Thymus (tissue), 11 donors: ENCODE measurements at regions not wholly inside any gene's neighbourhood (a gene's known extent, or its start where the extent isn't known, plus 50 kb on each side); places are given as distances from the start of the nearest gene placed in this dataset.
A peak's percentile ranks its signal among the peaks of the same experiment; 100 is the strongest.

Experiments
- DNase-seq, 9 donors: peaks; one replicate each; pipeline ENCODE4 v3.0.0-alpha.2; 2013; ENCODE audit warnings: low spot score in 9 of 9, low read depth in 6 of 9, missing footprints in 1 of 9
- H3K27ac ChIP-seq, 2 donors: one replicate each; pipeline ENCODE4 v1.5.1; 2013; ENCODE audit warnings: control low read depth in 1 of 2, low read depth in 1 of 2, low read length in 1 of 2, mild to moderate bottlenecking in 1 of 2, moderate library complexity in 1 of 2
- H3K27me3 ChIP-seq, 2 donors: one replicate each; pipeline ENCODE4 v1.5.1; 2013; ENCODE audit warnings: low read length in 1 of 2; ENCODE audit not compliant: control insufficient read depth in 2 of 2, insufficient read depth in 1 of 2
- H3K36me3 ChIP-seq, 2 donors: one replicate each; pipeline ENCODE4 v1.5.1; 2013; ENCODE audit warnings: low read length in 1 of 2, mild to moderate bottlenecking in 1 of 2, moderate library complexity in 1 of 2; ENCODE audit not compliant: control insufficient read depth in 2 of 2, insufficient read depth in 2 of 2
- H3K4me1 ChIP-seq, 2 donors: one replicate each; pipeline ENCODE4 v1.5.1; 2013; ENCODE audit warnings: low read length in 2 of 2; ENCODE audit not compliant: control insufficient read depth in 2 of 2, insufficient read depth in 2 of 2
- H3K4me3 ChIP-seq, 2 donors: one replicate each; pipeline ENCODE4 v1.5.1; 2013; ENCODE audit warnings: low read length in 2 of 2, control low read depth in 1 of 2, mild to moderate bottlenecking in 1 of 2
- H3K9me3 ChIP-seq, 2 donors: one replicate each; pipeline ENCODE4 v1.5.1; 2013; ENCODE audit warnings: low read length in 1 of 2, mild to moderate bottlenecking in 1 of 2; ENCODE audit not compliant: control insufficient read depth in 2 of 2, insufficient read depth in 1 of 2
- WGBS: extraction: QIAGEN DNeasy Blood & Tissue Kit; methylation state at CpG from one replicate; pipeline ENCODE4 v1.1.7; 2013; 5-methylcytosine and 5-hydroxymethylcytosine counted together
- donor health status: healthy.

- H3K27me3 ChIP-seq = no peaks in the 10 kb centered on the region
- H3K27ac ChIP-seq = peak overlapping the region in 1 of 2 donors; percentile 36
- H3K9me3 ChIP-seq = no peaks in the 10 kb centered on the region
- no peaks in the 10 kb centered on the region for H3K4me1 ChIP-seq
- no peak overlapping the region for H3K4me3 ChIP-seq
- no peaks in the 10 kb centered on the region for H3K36me3 ChIP-seq
- WGBS = 56% methylated on average over 6 of the region's 6 CpGs
- peak in 1 of 9 donors; percentile 19 for DNase-seq
Measured at GRCh38 chrX:124548571-124548970, 202.2 kb downstream of the SH2D1A start.

GRCh38 chrX:124555036-124555595, 208.8 kb downstream of the SH2D1A start:
- Histone ChIP-seq H3K4me1 (no peaks in the 10 kb centered on the region), H3K27me3 (no peaks in the 10 kb centered on the region), H3K36me3 (no peaks in the 10 kb centered on the region), H3K9me3 (no peaks in the 10 kb centered on the region), H3K27ac (no peak overlapping the region), H3K4me3 (no peak overlapping the region)
- DNase-seq = no peak
- WGBS = 60% methylated on average over 2 of the region's 2 CpGs

- H3K36me3 ChIP-seq = no peaks in the 10 kb centered on the region
- WGBS = 100% methylated on average over 1 of the region's 1 CpG
- no peaks in the 10 kb centered on the region for H3K27me3 ChIP-seq
- H3K9me3 ChIP-seq = no peaks in the 10 kb centered on the region
- no peak overlapping the region for H3K4me3 ChIP-seq
- H3K27ac ChIP-seq = no peak overlapping the region
- H3K4me1 ChIP-seq = no peaks in the 10 kb centered on the region
- no peak for DNase-seq
Measured at GRCh38 chrX:124557976-124558375, 211.6 kb downstream of the SH2D1A start.

GRCh38 chrX:124573468-124573867, 227.1 kb downstream of the SH2D1A start:
- H3K27me3 ChIP-seq = no peaks in the 10 kb centered on the region
- DNase-seq = no peak
- no peaks in the 10 kb centered on the region for H3K9me3 ChIP-seq
- no peak overlapping the region for H3K4me3 ChIP-seq
- no peaks in the 10 kb centered on the region for H3K36me3 ChIP-seq
- no peaks in the 10 kb centered on the region for H3K4me1 ChIP-seq
- no peak overlapping the region for H3K27ac ChIP-seq
- WGBS = 83% methylated on average over 2 of the region's 2 CpGs

GRCh38 chrX:124592744-124593143, 246.4 kb downstream of the SH2D1A start:
- no peaks in the 10 kb centered on the region for H3K36me3 ChIP-seq
- peak overlapping the region in 1 of 2 donors; percentile 46 for H3K4me3 ChIP-seq
- H3K4me1 ChIP-seq = peaks cover 0 to 14% of the 10 kb centered on the region in 2 donors
- H3K27me3 ChIP-seq = no peaks in the 10 kb centered on the region
- H3K9me3 ChIP-seq = no peaks in the 10 kb centered on the region
- peak overlapping the region; percentile 0 to 94 for H3K27ac ChIP-seq
- DNase-seq = peak in 6 of 9 donors; percentile 26 to 75 (median 42)

- DNase-seq = peak in 1 of 9 donors; percentile 31
- 100% methylated on average over 1 of the region's 1 CpG for WGBS
- Histone ChIP-seq H3K4me3 (peak overlapping the region in 1 of 2 donors; percentile 46), H3K27ac (peak overlapping the region in 1 of 2 donors; percentile 94), H3K36me3 (no peaks in the 10 kb centered on the region), H3K4me1 (peaks cover 0 to 14% of the 10 kb centered on the region in 2 donors), H3K9me3 (no peaks in the 10 kb centered on the region), H3K27me3 (no peaks in the 10 kb centered on the region)
Measured at GRCh38 chrX:124594017-124594651, 247.8 kb downstream of the SH2D1A start.

GRCh38 chrX:124605511-124605910, 259.1 kb downstream of the SH2D1A start:
- DNase-seq = no peak
- H3K27ac ChIP-seq = no peak overlapping the region
- H3K9me3 ChIP-seq = no peaks in the 10 kb centered on the region
- H3K4me3 ChIP-seq = no peak overlapping the region
- no peaks in the 10 kb centered on the region for H3K4me1 ChIP-seq
- no peaks in the 10 kb centered on the region for H3K27me3 ChIP-seq
- 100% methylated on average over 1 of the region's 1 CpG for WGBS
- H3K36me3 ChIP-seq = no peaks in the 10 kb centered on the region

GRCh38 chrX:124606724-124607123, 260.4 kb downstream of the SH2D1A start:
- Histone ChIP-seq H3K9me3 (no peaks in the 10 kb centered on the region), H3K27me3 (no peaks in the 10 kb centered on the region), H3K36me3 (no peaks in the 10 kb centered on the region), H3K4me1 (no peaks in the 10 kb centered on the region), H3K27ac (no peak overlapping the region), H3K4me3 (no peak overlapping the region)
- no peak for DNase-seq
- WGBS = 95% methylated on average over 2 of the region's 2 CpGs

- no peaks in the 10 kb centered on the region for H3K4me1 ChIP-seq
- no peaks in the 10 kb centered on the region for H3K36me3 ChIP-seq
- DNase-seq = no peak
- H3K4me3 ChIP-seq = no peak overlapping the region
- H3K27me3 ChIP-seq = no peaks in the 10 kb centered on the region
- WGBS = 98% methylated on average over 3 of the region's 3 CpGs
- H3K27ac ChIP-seq = no peak overlapping the region
- H3K9me3 ChIP-seq = no peaks in the 10 kb centered on the region
Measured at GRCh38 chrX:124619710-124620109, 273.3 kb downstream of the SH2D1A start.
